Adrenal gland (tissue), 5 donors: ENCODE measurements at regions not wholly inside any gene's neighbourhood (a gene's known extent, or its start where the extent isn't known, plus 50 kb on each side); places are given as distances from the start of the nearest gene placed in this dataset.

Experiments
- POLR2A ChIP-seq, 2 donors: fragments of 450-650 bp; IDR thresholded peaks; one replicate each; pipeline ENCODE4 v1.6.1; 2017; ENCODE audit warnings: antibody characterized with exemption in 2 of 2, mild to moderate bottlenecking in 2 of 2, moderate library complexity in 1 of 2
- TF ChIP-seq, protein P1 (sequence below), 6 experiments: fragments of 450-650 bp in 4 of 6; fragments of 200-600 bp in 2 of 6; sonication (generic) in 1 of 6; IDR thresholded peaks; 1 replicate in 5 of 6; 2 replicates in 1 of 6; pipeline versions ENCODE4 v1.5.1 to v1.8.0; 2016 to 2021; ENCODE audit warnings: antibody characterized with exemption in 6 of 6, mild to moderate bottlenecking in 2 of 6, moderate library complexity in 1 of 6
- donor health status: DM: no; HTN: no; CAD: no.

GRCh38 chr3:72547183-72547582, 301.1 kb downstream of the SHQ1 start:
- TF ChIP-seq, protein P1, sequence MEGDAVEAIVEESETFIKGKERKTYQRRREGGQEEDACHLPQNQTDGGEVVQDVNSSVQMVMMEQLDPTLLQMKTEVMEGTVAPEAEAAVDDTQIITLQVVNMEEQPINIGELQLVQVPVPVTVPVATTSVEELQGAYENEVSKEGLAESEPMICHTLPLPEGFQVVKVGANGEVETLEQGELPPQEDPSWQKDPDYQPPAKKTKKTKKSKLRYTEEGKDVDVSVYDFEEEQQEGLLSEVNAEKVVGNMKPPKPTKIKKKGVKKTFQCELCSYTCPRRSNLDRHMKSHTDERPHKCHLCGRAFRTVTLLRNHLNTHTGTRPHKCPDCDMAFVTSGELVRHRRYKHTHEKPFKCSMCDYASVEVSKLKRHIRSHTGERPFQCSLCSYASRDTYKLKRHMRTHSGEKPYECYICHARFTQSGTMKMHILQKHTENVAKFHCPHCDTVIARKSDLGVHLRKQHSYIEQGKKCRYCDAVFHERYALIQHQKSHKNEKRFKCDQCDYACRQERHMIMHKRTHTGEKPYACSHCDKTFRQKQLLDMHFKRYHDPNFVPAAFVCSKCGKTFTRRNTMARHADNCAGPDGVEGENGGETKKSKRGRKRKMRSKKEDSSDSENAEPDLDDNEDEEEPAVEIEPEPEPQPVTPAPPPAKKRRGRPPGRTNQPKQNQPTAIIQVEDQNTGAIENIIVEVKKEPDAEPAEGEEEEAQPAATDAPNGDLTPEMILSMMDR (IDR thresholded peaks at IDR 0.05): no peak
- no peak for TF ChIP-seq POLR2A (IDR thresholded peaks at IDR 0.05)
